Right forelimb (tissue), 1 donor: ENCODE measurements at regions not wholly inside any gene's neighbourhood (a gene's known extent, or its start where the extent isn't known, plus 50 kb on each side); places are given as distances from the start of the nearest gene placed in this dataset.
A peak's percentile ranks its signal among the peaks of the same experiment; 100 is the strongest.

Source experiments
- DNase-seq: peaks from one replicate; pipeline ENCODE4 v3.0.0-alpha.2; 2018

DNA sequence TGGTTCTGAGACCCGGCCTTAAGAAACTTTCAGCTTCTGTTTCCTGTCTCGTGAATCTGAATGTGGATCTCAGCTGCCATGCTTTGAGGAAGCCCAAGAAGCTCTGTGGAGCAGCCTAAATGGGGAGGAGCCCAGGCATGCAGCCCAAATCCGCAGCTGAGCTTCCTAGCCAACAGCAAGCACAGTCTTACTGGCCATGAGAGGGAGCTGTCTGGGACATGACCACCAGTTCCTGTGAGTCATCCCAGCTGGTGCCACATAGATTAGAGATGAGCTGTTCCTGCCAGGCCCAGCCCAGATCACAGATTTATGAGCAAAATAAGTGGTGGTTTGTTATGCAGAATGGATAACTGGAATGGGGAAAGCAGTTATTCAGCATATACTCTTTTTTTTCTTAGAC lies 224.4 kb upstream of the APCDD1 start:
- no peak for DNase-seq

DNA sequence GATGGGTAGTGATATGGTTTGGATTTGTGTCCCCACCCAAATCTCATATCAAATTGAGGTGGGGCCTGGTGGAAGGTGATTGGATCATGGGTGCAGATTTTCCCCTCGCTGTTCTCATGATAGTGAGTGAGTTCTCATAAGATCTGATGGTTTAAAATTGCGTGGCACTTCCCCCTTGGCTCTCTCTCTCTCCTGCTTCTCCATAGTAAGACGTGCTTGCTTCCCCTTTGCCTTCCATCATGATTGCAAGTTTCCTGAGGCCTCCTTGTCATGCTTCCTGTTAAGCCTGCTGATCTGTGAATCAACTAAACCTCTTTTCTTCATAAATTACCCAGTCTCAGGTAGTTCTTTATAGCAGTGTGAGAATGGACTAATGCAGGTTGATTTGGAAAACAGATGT lies 223.2 kb upstream of the APCDD1 start:
- DNase-seq: no peak

DNA sequence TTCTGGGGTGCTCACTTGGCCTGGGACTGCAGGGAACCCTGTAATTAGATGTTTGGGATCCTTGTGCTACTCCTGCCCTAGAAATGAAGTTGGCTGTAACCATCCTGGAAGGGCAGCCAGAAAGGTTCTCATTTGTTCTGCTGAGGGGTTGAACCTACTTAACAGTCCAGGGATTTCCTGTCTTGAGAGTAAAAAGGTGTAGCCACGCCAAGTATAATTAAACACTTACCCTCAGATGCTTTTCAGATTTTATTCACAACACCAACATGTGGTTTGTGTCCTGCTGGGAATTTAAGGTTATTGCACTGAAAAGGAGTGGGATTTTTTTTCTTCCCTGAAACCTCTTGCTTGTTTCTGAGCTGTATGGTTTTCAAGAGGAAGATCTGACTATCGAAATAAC lies 222.4 kb upstream of the APCDD1 start:
- no peak for DNase-seq

DNA sequence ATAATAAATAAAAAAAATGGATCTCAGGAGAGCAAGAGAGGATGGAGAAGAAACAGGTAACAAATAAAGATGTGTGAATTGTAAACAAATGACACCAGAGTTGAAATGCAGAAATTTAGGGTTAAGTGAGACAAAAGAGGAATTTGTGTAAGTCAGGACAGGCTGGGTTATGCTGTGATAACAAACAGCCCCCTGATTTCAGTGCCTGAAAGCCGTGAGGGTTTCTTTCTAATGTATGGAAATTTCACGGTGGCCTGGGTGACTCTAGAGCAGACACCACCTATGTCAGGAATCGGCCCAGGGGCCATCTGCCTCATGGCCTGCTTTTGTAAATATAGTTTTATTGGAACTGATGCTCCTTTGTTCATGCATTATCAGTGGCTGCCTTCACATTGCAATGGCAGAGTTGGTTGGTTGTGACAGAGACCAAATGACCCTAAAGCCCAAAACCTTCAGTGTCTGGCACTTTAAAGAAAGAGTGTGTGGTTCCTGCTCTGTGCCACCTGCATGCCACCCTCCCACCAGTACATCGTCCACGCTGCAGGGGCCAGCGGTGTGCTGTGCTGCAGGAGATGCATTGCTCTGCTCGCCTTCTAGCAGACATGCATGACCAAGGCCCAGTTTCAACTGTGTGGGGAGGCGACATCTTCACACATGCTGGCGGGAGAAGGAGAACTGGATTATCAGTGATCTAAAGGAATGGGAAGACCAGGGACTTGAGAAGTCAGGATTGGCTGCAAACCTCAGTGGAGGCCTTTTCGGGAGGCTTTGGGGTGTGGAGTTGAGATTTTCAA lies 221.2 kb upstream of the APCDD1 start:
- no peak for DNase-seq

DNA sequence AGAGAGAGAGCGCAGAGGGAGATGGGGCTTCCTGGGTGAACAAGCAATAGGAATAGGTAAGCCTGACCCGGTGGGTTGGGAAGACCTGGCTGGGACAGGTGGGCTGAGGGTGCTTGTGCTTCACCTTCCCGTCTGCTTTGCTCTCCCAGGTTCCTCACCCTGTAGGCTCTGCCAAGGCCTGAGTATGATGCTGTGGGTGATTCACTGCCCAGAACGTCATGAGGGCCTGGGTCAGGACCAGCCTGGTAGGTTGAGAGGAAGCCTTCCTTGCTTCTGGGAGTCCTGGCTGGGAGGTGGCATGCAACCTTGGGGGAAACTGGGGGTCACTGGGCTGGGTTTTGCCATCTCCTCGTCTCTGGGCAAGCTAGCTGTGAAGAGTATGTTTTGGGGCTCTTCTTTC lies 220.2 kb upstream of the APCDD1 start:
- no peak for DNase-seq

DNA sequence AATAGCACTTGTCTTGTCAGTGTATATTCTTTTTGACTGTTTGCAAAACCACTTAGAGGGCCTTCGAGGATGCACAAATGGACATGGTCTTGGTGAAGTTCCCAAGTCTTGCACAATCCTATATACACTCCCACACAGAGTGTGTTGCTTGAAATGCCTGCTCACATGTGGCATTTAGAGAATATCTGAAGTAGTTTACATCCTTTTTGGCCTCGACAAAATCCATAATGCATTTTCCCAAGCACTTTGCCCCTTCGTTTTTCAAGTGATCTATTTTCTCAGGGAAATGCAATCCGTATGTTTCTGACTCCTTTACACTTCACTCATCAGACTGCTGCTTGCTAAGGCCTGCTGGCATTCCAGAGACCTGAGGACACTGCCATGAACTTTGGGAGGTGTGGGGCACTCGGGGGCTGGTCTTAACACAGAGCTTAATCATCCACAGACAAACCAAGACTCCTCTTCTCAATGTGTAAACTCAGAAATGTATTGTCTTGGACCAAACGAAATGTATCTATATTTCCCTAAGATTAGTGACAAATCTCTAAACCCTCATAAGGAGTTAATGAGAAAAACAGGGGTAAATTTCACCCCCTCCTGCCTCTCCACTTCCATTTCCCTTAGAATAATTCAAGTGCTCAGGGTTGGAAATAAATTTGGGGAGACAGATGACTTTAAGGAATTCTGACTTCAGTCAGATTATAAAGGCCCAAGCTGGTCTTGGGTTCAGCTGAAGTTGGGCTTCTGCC lies 219.3 kb upstream of the APCDD1 start:
- no peak for DNase-seq

DNA sequence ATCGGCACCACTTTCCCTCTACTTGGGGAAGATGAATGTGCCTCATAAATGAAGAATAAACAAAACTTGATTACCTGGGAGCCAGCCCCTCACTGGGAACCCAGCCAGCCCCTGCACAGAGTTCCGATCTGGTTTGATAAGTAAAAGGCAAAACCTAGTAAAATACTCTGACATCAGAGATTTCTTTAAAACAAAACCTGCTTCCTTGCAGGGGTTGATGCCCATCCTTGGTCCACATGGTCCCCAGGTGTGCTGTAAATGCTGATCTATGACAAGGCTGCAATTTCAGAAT lies 218.8 kb upstream of the APCDD1 start:
- no peak for DNase-seq

DNA sequence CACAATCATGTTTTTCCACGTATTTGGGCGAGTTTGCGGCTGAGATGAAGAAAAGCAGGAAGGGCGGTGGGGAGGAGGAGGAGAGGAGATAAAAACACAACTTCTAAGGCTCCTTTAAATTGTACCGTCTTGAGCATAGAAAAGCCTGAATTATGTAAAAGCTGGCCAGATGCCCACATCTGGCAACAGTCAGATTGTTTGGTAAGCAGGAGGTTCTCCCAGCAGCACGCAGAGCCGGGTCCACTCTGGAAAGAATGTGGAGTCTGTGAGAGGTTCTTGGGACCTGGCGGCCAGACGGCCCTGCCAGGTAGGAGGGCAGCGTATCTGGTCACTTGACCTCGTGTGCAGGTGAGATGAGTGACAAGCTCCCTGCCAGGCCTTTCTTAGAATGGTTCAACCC lies 215.3 kb upstream of the APCDD1 start:
- DNase-seq: no peak

DNA sequence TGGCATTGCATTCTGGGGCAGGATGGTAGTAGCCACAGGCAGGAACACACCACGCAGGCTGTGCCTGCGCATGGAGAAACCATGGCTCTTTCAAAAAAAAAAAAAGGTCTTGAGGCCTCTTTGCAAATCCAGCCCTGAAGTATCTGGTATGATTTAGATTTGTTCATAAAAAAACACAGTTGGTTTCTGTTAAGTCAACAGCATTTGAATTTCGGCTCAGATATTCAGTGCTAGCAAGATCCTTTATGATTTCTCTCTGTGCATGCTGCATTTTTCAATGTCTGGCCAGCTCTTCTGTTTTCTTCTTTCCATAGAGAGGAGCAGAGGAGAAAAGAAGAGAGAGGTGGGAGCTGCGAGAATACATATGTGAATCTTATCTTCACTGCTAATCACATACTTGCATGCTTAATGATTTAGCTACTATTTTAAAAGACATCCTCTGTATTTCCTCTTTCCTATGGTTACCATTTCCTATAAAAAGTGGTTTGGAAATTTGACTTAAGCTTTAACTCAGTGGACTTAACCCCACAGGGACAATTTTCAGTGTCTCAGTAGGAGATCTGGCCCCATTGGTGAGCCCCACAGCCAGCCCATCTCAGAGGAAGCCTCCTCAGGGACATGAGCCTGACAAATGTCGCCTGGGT lies 214.3 kb upstream of the APCDD1 start:
- no peak for DNase-seq

DNA sequence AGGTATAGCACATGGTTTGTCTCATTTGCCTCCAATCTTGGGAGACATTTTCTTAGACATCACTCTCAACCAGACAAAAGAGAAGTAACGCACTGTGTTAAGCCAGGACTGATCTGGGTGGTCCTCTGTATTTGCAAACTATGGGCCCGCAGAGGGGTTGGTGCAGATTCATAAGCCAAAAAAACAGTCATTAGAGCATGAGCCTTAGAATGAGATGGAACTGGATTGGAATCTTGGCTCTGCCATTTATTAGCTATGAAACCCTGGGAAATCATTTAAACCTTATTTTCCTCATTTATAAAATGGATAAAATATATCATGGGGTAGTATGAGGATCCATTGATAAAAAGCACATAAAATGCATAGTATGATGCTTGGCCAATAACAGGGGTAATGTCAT lies 213.5 kb upstream of the APCDD1 start:
- DNase-seq: no peak

DNA sequence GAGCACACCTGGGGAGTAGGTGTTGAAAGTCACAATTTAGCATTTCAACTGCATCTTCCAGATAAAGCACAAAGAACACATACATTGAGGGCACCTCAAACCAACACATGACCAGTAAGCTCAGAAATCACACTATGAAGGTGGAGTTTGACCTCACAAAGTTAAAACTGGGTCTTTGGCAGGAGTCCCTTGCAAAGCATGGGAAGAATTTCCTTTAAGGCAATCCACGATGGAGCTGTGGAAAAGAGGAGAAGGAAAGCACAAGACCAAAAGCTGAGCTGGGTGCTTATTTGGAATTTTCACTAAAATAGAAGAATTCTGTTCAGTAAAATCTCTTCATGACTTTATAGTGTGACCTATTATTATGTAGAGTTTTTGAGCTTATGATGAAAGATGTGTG lies 212.9 kb upstream of the APCDD1 start:
- DNase-seq: no peak

DNA sequence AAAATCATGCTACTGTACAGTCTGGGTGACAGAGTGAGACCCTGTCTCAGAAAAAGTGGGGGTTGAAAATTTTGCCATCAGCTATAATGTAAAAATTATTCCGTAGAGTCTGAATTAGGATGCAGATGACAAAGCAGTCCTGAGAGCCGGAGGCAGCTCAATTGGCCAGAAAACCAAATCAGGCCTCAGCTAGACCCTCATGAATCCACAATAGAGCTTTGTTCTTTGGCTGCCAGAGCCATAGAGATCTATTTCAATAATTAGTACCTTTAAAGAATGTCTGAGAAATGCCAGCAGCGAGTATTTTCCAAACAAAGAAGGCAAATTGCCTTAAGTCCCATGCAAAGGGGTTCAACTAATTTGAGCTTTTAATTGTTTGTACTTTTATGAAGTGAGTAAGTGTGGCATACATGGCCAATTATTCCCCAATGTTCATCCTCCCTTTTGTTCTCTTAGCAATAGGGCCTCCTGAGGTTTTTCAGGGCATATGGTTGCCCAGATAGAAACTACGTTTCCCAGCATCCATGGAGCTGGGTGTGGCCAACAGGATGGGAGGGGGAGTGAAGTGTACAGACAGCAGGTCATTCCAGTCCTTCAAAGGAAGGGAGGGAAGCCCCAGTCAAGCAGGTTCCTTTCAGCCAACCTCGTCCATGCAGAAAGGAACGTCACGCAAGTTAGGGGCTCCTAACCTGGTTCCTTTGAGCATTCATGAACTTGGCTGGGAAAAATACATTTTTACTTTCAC lies 211.3 kb upstream of the APCDD1 start:
- DNase-seq: no peak

DNA sequence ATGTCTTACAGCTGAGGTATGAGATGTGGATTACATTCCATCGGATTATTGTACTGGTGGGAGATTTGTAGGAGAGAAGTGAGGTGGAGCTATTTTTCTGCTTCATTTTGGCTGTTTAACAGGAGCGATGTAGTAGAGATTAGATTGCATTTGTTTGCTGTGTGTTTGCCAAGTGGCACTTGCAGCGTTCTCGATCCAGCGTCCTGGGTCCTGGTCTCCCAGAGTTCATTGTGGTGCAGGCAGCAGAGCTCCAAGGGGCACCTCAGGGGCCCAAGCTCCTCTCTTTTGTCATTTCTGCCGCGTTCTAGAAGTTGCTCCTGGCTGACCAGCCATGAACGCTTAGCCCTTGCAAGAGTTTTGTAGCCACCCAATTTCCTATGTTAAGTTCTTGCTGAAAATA lies 210.1 kb upstream of the APCDD1 start:
- no peak for DNase-seq

DNA sequence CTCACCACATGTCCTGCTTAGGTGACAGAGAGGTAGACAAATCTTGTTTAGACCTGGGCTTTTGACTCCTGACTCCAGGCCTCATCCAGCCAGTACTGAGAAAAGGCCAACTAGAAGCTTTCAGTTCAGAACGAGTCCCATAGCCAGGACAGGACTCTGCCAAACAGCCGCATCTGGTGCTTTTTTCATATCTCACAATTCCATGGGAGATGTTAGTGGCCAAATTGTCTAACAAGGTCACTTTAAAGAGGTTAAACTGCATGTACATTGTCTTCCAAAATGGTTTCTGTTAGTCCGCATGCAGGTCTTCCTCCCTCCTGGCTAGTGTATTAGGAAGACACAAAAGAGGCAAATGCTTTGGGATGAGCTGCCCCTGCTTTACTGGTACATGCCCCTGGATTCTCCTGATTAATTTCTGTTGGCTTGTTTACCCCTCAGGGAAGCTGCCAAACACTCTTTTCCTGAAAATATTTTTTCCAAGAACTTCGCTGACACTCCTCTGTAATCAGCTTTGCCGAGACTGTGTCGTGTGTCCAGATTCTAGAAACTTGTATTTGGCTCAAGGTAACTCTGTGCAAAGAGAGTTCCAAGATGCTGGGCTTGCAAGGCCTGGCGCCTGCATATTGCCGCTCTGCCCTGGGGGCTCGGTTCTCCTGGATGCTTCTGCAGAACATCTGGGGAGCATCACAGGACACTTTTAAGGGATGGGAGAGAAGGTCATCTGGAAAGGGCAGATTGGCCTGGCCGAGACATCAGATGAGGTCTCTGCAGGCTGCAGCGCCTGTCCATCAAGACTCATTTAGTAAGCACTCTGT lies 209.2 kb upstream of the APCDD1 start:
- DNase-seq: no peak

DNA sequence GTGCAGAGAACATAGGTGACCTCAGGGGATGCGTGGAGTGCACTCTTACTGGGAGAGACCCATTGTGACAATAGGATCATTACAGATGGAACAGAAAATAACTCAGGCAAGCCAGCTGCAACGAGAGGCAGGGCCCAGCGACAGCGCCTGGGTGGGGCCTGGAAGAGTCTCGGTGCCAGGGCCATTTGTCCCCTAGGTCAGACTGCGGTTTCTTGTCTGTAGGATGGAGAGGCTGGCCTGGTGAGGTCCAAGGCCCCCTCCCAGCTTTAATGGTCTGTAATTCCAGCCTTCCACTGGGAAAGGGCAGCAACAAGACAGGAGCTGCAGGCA lies 208.6 kb upstream of the APCDD1 start:
- DNase-seq: no peak

DNA sequence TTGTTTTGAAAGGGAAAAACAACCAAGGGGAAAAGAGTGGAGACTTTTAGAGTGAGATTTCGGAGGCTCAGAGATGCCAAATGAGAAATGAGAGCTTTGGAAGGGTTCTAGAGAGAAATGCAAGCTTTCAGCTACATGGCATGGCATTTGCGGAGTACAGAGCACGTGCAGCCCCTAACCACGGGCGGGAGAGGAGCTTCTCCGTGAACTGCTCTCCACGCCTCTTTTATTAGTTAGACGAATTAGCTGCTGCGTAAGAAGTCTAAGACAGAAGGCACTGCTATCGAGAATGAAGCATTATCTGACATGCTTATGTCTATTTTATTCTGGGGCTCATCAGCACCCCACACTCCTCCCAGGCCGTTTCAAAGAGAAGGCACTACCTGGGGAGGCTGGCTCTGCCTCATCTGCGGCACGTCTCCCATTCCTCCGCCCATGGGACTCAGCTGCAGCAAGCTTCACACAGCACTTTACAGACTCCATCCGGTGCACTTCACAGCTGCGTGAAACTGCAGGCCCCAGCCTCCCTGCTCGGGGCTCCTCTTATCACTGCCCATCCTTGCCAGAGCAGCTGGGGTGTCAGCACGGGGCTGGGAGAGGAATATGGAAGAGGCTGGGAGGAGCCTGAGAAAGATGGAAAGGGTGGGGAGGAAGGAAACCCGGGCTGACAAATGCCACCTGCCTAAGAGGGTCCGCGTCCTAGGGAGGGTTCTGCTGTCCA lies 207.3 kb upstream of the APCDD1 start:
- DNase-seq: peak; percentile 59

DNA sequence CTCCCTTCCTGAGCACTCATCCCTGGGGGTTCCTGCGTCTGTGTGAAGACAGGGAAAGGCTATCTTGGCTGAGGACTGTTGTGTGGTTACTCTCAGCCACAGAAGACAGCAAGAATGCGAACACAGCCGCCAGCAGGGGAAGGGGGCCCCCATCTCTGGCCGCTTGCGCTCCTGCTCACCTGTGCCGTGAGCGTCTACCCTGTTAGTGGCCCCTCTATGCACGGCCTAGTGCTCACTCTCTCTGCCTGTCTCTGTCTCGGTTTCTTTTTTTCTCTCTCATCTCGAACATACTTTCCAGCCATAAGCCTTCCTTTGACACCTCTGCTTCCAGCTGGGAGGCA lies 206.7 kb upstream of the APCDD1 start:
- DNase-seq: no peak

DNA sequence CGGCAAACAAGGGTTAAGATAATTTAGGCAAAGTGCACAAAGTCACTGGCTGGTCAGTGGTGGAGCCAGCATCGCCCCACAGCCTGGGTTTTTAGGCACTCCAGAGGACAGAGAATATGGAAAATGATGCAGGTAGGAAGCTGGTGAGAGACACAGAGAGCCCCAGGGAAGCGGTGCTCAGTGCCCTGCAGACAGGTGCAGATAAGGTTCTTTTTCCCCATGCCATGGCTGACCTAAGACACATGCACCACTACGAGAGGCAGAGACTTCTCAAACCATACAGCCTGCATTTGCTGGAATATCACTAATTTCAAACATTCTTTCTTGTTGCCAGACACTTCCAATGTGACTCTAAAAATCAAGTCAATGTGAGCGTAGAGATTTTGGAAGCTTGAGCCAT lies 205.7 kb upstream of the APCDD1 start:
- DNase-seq: peak; percentile 5

DNA sequence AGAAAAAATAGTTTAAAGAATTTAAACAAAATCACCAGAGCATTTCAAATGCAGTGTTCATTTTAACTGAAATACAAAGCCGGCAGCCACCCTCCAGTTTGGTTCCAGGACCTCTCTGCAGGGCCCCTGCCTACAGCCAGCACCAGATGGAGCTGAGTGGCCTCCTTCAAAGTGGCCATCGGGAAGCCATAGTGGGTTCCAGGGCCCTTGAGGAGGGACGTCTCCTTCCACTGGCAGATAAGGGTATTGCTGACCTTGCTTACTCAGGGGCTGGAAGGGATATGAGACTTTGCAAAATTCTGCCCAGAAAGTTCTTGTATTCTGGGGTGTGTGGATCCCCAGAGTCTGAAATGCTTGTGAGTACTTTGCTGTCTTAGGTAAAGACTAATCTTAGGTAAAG lies 205.2 kb upstream of the APCDD1 start:
- peak; percentile 37 for DNase-seq

DNA sequence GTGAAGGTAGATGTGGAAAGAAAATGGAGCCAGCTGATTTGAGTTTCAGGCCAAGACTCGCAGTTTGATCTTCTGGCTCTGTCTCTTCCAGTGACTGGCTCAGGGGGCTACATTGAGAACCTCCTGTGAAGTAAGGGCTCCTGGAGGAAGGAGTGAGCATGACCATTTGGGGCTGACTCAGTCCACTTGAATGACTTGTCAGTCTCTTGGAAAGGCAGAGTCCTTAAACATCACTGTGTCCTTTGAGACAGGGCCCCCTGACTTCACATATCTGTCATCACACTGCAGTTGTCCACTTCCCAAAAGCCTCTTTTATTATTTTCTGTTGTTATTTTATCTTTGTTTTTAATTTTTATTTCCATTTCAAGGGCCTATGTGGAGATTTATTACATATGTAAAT lies 204.6 kb upstream of the APCDD1 start:
- no peak for DNase-seq

DNA sequence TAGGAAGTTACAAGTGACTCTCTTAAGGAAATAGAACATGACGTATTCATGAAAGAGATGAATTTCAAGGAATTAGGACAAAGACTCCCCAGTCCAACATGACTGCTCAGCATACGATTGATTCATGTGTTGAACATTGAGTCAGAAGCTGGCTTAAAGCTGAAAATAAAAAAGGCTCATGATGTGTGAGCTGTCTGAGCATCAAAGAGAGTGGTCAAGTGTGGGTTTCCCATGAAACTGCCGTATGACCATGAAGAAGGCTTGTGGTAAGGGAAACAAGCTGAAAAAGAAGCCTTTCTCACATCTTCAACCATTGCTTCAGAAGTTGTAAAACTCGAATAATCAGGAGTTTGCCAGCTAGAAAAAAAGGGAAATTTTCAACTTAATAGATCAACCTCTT lies 201.9 kb upstream of the APCDD1 start:
- no peak for DNase-seq

DNA sequence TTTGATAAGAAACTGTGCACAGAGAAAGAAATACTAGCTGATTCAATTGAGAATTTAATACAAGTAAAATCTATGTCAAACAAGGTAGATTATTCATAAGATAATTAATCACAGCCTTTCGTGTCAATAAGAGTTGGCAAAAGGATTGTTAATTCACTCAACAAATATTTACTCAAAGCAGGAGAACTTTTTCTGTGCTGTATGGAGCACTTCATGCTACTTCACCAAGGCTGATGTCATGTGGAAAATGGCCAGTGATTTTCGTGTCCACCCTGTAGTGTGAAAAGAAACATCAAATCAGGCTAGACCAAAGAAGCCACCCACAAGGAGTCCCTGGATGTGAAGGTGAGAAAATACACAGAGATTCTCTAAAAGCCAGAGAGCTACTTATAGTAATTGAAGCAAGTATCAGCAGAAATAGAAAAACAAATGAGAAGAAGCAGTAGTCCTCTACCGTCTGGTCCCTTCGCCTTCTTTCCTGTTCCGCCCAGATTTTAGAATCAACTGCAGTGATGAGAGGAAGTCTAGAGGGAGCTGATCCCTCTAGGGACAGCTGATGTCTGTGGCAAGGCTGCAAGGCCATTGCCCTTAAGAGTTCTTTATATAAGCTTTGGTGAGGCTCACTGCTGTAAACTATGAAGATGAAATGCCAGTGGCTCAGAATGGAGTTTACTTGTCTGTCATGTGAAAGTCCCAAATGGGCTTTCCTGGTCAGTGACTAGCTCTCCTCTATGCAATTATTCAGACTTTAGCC lies 201.3 kb upstream of the APCDD1 start:
- peak; percentile 29 for DNase-seq
